ENCODE measurements at regions not wholly inside any gene's neighbourhood (a gene's known extent, or its start where the extent isn't known, plus 50 kb on each side); places are given as distances from the start of the nearest gene placed in this dataset.

DNA sequence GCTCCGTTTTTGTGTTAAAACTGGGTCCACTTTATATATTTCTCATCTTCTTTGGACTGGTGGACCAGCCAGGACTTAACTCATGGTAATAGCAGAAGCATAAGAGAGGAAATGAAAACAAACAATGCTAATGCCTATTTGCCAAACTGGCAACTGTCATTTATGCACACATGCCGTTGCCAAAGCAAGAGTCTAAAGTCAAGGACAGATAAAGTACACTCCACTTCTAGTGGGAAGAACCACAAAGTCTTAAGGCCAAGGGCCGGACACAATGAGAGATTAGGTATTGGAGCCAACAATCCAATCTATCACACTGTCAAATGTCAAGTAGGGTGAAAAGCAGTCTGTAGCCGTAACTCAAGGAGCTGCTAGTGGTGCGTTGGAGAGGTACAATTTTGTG lies 157.7 kb downstream of the LYPLAL1 start:
- no peaks in the 10 kb centered on the region for H3K4me1 ChIP-seq
- no peaks in the 10 kb centered on the region for H4K20me1 ChIP-seq (ENCODE audit: low read depth)
- Mint-ChIP-seq H3K9me3 (peaks cover 8% of the 10 kb centered on the region), H3K4me3 (no peak overlapping the region), H3K36me3 (peaks cover 5% of the 10 kb centered on the region), H3K27ac (no peak overlapping the region), H3K27me3 (ENCODE audit: insufficient read depth, low read depth) (no peaks in the 10 kb centered on the region), H3K4me1 (no peaks in the 10 kb centered on the region)
- no peak overlapping the region for H2AFZ ChIP-seq (replicated peaks)
- no peak for DNase-seq (ENCODE audit: low spot score)
- TF ChIP-seq EZH2 (IDR thresholded peaks at IDR 0.05) = no peak
- TF ChIP-seq, protein P1, sequence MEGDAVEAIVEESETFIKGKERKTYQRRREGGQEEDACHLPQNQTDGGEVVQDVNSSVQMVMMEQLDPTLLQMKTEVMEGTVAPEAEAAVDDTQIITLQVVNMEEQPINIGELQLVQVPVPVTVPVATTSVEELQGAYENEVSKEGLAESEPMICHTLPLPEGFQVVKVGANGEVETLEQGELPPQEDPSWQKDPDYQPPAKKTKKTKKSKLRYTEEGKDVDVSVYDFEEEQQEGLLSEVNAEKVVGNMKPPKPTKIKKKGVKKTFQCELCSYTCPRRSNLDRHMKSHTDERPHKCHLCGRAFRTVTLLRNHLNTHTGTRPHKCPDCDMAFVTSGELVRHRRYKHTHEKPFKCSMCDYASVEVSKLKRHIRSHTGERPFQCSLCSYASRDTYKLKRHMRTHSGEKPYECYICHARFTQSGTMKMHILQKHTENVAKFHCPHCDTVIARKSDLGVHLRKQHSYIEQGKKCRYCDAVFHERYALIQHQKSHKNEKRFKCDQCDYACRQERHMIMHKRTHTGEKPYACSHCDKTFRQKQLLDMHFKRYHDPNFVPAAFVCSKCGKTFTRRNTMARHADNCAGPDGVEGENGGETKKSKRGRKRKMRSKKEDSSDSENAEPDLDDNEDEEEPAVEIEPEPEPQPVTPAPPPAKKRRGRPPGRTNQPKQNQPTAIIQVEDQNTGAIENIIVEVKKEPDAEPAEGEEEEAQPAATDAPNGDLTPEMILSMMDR (IDR thresholded peaks at IDR 0.05) = no peak
- TF ChIP-seq EZH2phosphoT487 (IDR thresholded peaks at IDR 0.05) = no peak
- no peak overlapping the region for H3K9ac ChIP-seq
- H3K36me3 ChIP-seq = no peaks in the 10 kb centered on the region
- no peak overlapping the region for H3K4me2 ChIP-seq
- H3K79me2 ChIP-seq (ENCODE audit: low read depth) = no peaks in the 10 kb centered on the region
- no peaks in the 10 kb centered on the region for H3K9me3 ChIP-seq (ENCODE audit: low read depth)
- no peaks in the 10 kb centered on the region for H3K27me3 ChIP-seq
- H3F3A ChIP-seq (ENCODE audit: low read depth) = no peaks in the 10 kb centered on the region
- H3K27ac ChIP-seq = no peak overlapping the region
- no peak overlapping the region for H3K4me3 ChIP-seq

DNA sequence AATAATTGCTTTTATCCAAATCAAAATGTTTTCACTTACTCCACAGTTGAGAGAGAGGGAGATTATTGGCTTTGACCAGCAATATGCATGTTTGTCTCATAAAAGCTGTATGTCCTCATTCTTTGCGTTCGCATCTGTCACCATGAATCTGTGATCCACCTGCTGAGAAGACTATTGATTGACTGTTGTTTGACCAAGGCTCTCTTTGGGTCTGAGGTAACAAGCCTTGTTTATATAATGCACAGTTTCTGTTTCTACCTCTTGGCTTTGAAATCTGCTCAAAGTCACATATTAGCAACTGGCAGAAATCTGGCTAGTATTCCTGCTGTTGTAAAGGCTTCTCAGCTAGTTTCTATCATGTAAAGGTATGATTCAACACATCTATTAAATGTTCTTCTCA lies 157.0 kb downstream of the LYPLAL1 start:
- Histone ChIP-seq H3K27me3 (no peaks in the 10 kb centered on the region), H4K20me1 (ENCODE audit: low read depth) (no peaks in the 10 kb centered on the region), H3K36me3 (no peaks in the 10 kb centered on the region), H3K9me3 (ENCODE audit: low read depth) (no peaks in the 10 kb centered on the region), H3K4me3 (no peak overlapping the region), H3K9ac (no peak overlapping the region), H3K79me2 (ENCODE audit: low read depth) (no peaks in the 10 kb centered on the region), H3K4me1 (no peaks in the 10 kb centered on the region), H3K27ac (no peak overlapping the region), H3F3A (ENCODE audit: low read depth) (no peaks in the 10 kb centered on the region), H2AFZ (replicated peaks) (no peak overlapping the region), H3K4me2 (no peak overlapping the region)
- Mint-ChIP-seq H3K9me3 (peaks cover 8% of the 10 kb centered on the region), H3K27ac (no peak overlapping the region), H3K4me1 (no peaks in the 10 kb centered on the region), H3K36me3 (peaks cover 5% of the 10 kb centered on the region), H3K4me3 (no peak overlapping the region), H3K27me3 (ENCODE audit: insufficient read depth, low read depth) (no peaks in the 10 kb centered on the region)
- DNase-seq (ENCODE audit: low spot score) = no peak
- TF ChIP-seq EZH2 (IDR thresholded peaks at IDR 0.05) (no peak), EZH2phosphoT487 (IDR thresholded peaks at IDR 0.05) (no peak)
- TF ChIP-seq, protein P1 (IDR thresholded peaks at IDR 0.05) = no peak

DNA sequence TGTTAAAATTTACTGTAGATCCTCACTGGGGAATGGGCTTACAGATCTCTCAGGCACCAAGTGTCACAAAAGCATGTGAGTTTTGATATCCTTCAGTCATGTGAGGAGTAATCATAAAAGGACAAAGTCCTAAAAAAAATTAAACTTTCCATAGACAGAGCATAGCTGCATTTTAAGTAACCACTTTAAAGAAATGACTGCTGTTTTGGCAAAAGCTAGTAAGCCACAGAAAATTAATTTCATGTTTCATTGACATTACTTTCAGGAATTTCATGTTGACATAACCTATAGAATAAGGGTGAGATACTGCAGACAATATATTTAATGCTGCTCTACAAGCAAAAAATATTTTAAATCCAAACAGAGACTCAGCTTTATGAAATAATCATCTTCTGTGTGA lies 156.3 kb downstream of the LYPLAL1 start:
- H3K9me3 ChIP-seq (ENCODE audit: low read depth) = no peaks in the 10 kb centered on the region
- no peaks in the 10 kb centered on the region for H3K27me3 ChIP-seq
- no peak overlapping the region for H2AFZ ChIP-seq (replicated peaks)
- H3K36me3 Mint-ChIP-seq = peaks cover 7% of the 10 kb centered on the region
- no peaks in the 10 kb centered on the region for H3F3A ChIP-seq (ENCODE audit: low read depth)
- H3K9me3 Mint-ChIP-seq = peaks cover 8% of the 10 kb centered on the region
- no peaks in the 10 kb centered on the region for H3K79me2 ChIP-seq (ENCODE audit: low read depth)
- H3K4me3 Mint-ChIP-seq = no peak overlapping the region
- no peak overlapping the region for H3K4me2 ChIP-seq
- TF ChIP-seq EZH2 (IDR thresholded peaks at IDR 0.05) (no peak), EZH2phosphoT487 (IDR thresholded peaks at IDR 0.05) (no peak)
- TF ChIP-seq, protein P1 (IDR thresholded peaks at IDR 0.05) = no peak
- no peak overlapping the region for H3K4me3 ChIP-seq
- DNase-seq (ENCODE audit: low spot score) = no peak
- H3K4me1 ChIP-seq = no peaks in the 10 kb centered on the region
- no peak overlapping the region for H3K27ac ChIP-seq
- H4K20me1 ChIP-seq (ENCODE audit: low read depth) = no peaks in the 10 kb centered on the region
- H3K27me3 Mint-ChIP-seq (ENCODE audit: insufficient read depth, low read depth) = no peaks in the 10 kb centered on the region
- no peaks in the 10 kb centered on the region for H3K36me3 ChIP-seq
- no peak overlapping the region for H3K9ac ChIP-seq
- H3K4me1 Mint-ChIP-seq = no peaks in the 10 kb centered on the region
- H3K27ac Mint-ChIP-seq = no peak overlapping the region

Data from neural progenitor cell (in vitro differentiated cells).